GM19397 (cell line): ENCODE measurements at regions not wholly inside any gene's neighbourhood (a gene's known extent, or its start where the extent isn't known, plus 50 kb on each side); places are given as distances from the start of the nearest gene placed in this dataset.

Experiments
- ATAC-seq: cut with Tn5 transposase; IDR thresholded peaks from one replicate; pipeline ENCODE4 v1.9.1; 2021; ENCODE audit warnings: mild to moderate bottlenecking, moderate library complexity; ENCODE audit not compliant: unreplicated experiment

DNA sequence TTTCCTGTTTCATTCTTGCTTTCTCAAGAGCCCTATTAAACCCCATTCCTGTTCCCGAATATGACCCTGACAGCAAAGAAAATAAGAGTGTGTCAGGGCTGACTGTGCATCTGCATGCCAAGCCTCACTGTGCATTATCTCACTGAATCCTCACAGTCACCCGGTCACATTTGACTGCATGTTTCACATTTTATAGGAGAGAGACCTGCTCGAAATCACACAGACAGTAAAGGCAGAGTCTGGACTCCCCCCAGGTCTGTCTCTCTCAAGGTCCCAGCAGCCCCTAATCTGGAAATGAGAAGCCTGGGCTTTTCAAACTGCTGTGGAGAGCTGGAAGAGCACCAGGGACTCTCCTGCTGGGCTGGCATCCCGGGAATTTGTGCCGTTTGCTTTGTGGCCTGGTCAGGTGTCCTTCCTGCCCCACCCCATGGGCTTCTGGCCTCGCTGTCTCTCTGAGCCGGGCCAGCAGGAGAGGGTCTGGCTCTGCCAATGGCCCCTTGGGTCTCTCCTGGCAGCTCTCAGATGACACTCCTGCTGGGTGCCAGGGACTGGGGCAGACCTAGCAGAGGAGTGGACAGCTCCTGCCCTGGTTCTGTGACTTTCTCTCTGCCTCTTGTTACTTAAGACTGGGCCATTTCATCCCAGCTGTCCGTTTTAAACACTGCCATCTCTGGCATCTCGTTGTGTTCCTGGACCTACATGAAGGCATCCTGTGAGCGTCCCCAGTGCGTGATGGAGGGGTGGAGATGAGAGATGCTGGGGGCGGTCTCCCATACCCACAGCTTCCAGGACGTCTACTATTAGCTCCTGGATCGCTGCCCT, 173.6 kb downstream of the ARHGAP12 start:
- no peak for ATAC-seq

GRCh38 chr10:31753681-31754080, 174.9 kb downstream of the ARHGAP12 start:
- no peak for ATAC-seq

DNA sequence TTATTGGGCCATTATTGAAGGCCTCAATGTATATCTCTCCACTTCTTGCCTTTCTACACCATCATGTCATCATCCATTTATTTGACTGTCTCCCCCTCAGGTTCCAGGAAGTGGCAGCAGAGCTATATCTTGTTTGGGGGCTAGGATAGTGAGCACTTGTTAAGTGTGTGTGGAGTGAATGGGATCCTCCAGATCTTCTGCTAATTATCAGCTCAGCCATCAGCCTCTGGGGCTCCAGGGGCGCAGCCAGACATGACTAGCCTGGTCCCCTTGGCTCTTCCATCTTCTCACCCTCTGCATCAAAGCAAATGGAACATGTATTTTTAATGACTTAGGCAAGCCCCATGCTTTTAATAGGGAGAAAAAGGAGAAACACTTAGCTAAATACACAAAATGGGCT, 176.5 kb downstream of the ARHGAP12 start:
- ATAC-seq: no peak

DNA sequence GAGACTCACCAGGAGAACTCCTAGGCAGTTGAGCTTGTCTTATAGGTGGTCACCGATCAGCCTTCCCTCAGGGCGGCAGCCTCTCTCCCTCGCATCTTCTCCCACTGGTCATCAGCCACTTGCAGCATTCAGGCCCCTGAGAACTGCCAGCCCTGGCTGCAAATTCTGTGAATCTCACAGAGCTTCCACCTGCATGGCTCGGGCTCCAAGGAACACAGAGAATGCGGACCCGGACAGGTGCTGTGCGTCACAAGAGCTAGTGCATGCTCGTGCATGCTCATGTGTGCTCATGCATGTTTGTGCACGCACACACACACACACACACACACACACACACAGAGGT, 176.9 kb downstream of the ARHGAP12 start:
- ATAC-seq: no peak

- no peak for ATAC-seq
These were observed 177.4 kb downstream of the ARHGAP12 start for GRCh38 chr10:31751051-31751737.

DNA sequence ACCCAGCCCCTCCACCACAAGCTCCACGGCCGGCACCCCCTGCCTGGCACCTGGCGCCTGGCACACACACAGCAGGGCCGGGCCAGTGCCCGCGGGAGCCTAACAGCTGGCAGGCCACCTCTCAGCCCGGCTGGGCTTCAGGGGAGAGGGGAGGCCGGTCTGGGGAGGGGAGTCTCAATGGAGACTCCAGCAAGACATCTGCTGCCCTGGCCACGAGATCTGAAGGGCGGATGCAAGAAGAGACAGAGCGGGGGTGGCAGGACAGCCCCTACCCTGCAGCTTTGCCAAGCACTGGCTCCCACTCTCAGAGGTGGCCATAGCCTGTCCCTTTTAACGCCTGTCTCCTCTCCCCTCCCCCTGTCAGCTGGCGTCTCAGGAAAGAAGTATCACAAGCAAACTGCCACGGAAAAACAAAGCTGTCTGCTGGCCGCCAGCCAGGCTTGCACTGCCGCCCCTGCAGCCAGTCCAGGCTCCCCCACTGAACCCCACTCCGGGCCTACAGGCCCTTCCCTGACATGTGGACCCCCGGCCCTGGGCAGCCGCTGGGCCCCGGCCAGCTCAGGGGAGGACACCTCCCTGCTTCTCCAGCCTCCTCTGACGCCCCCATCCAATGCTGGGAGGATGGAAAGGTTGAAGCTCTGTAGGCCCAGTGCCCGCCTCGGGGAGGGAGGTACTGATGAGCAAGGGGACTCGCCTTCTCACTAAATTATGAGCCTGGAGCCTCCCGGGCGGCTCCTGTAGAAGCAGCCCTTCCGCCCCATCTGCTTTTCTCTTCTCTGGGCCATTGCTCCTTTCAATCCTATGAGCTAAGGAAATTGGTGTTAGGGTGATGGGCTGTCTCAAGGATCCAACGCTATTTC, 178.4 kb downstream of the ARHGAP12 start:
- no peak for ATAC-seq

DNA sequence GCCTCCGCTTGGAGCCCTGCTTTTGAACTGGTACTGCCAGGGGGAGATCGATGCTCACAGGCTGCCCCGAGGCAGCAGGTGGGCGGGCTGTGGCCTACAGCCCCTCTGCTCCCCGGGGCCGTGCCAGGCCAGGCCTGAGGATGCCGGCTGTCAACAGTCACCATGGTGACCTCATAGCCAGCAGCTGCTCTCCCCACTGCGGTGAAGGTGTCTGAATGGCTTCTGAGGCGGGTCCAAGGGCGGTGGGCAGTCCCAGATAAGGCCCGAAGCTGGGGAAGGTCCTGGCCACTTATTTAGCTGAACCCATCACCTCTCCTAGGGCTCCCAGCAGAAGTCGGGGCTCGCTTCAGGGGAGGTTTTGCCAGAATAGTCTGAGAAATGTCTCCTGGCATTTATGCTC, 179.3 kb downstream of the ARHGAP12 start:
- no peak for ATAC-seq

DNA sequence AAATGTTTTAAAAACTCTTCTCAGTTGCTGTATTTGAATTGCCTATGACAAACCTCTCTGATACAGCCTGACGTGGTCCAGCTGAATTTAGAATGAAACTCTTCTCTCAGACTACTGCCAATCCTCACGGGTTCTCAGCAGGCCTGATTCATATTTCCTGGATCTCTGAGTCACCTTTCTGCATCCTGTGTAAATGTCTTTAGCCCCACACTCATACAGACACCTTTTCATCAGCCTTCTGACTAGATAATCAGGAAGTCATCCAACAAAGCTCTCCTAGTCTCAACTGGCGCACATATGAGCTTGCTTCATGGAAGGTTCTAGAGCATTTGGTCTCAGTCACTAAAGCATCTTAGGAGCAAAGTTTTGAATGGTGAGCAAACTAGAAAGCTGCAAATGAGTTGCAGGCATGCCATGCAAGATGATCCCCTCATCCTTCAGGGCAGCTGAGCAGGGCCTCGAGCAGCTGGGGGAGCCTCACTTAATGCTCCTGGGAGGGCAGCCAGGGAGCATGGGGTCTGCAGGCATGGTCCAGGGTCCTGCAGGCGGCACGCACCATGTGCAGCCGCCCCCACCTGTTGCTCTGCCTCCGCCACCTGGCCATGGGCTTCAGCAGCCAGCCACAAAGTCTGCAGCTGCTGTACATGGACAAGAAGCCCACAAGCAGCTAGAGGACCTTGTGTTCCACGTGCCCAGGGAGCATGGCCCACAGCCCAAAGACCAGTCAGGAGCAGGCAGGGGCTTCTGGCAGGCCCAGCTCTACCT, 182.8 kb downstream of the ARHGAP12 start:
- no peak for ATAC-seq

DNA sequence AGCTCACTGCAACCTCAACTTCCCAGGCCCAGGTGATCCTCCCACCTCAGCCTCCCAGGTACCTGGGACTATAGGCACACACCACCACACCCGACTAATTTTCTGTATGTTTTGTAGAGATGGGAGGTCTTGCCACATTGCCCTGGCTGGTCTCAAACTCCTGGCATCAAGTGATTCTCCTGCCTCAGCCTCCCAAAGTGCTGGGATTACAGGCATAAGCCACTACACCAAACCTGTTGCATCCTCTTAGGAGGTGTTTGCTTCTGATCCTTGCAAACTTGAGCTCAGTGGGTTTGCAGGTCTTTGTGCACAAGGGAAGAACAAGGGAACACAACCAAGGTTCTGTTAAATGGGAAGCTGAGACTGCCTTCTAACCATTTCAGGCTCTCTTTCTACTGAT, 184.6 kb downstream of the ARHGAP12 start:
- ATAC-seq: no peak

- no peak for ATAC-seq
These were observed 186.4 kb downstream of the ARHGAP12 start for GRCh38 chr10:31742255-31742654.

DNA sequence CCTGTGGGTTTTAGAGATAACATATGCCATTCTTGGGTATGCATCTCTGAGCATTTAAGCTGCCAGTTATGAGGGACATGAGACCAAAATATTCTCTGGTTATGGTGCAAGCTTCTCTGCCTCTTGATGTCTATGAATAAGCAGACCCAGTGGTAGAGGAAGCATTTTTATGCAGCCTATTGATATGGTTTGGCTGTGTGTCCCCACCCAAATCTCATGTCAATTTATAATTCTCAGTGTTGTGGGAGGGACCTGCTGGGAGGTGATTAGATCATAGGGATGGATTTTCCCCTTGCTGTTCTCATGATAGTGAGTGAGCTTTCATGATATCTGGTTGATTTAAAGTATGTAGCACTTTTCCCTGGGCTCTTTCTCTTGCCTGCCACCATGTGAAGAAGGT, 187.2 kb downstream of the ARHGAP12 start:
- ATAC-seq: no peak

- ATAC-seq: no peak
These were observed 188.9 kb downstream of the ARHGAP12 start for GRCh38 chr10:31739711-31740110.

- no peak for ATAC-seq
These were observed 189.5 kb downstream of the ARHGAP12 start for GRCh38 chr10:31739146-31739545.

DNA sequence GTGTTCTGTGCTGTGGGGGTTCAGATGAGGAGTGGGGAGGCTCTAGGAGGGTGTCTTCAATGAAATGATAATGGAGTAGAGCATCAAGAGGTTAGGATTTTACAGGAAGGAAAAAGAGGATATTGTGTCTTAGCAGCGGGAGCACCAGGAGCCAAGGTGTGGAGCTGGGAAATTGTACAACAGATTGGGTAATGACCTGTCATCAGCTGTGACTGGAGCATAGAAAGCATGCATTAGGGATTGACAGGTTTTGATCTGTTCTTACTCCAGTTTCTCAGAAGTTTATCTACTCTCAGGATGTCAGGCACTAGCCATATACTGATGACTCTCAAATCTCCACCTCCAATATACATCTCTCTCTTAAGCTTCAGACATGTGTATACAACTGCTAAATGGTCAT, 196.9 kb downstream of the ARHGAP12 start:
- ATAC-seq: no peak

GRCh38 chr10:31730776-31731175, 197.9 kb downstream of the ARHGAP12 start:
- ATAC-seq: no peak

DNA sequence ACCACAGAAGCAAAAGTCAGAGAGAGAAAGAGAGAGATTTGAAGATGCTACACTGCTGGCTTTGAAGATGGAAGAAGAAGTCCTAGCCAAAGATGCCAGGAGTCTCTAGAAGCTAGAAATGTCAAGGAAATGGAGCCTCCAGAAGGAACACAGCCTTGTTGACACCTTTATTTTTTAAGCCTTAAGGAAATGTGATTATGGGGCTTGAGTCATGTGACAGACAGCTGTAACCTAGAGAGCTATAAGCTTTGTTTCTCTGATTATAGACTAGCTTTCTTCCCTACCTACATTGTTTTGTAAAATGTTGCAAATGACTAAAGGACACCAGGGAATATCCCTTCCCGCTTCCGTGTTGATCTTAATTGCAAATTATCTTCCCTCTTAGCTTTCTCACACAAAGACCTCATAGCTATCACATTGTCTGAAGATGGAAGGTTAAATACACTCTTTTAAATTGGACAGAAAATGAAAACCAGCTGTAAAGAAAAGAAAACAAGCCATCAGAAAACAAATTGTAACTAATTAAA, 199.9 kb downstream of the ARHGAP12 start:
- no peak for ATAC-seq

DNA sequence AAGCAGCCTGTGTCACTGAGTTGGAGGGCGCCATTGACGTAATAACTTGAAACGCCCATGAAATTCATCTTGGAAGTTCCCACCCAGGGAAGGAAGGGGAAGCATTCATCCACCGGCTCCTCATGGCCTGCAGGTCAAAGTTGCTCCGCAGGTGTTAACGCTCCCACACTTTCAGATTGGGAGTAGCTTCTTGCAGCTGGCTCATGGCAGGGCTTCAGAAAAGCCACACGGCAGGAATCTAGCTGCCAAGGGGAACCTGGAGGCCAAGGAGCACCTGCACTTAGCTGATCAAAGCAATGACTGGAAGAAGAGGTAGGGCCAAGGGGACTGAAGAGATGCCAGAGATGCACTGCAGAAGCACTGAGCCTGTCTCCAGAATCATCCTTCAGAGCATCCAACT, 203.2 kb downstream of the ARHGAP12 start:
- ATAC-seq: no peak

- ATAC-seq: no peak
These were observed 204.3 kb downstream of the ARHGAP12 start for GRCh38 chr10:31724296-31724695.

- no peak for ATAC-seq
These were observed 205.4 kb downstream of the ARHGAP12 start for GRCh38 chr10:31723106-31723750.

- no peak for ATAC-seq
These were observed 207.5 kb downstream of the ARHGAP12 start for GRCh38 chr10:31721096-31721495.
